Renal pelvis (tissue), 1 donor: ENCODE measurements at regions not wholly inside any gene's neighbourhood (a gene's known extent, or its start where the extent isn't known, plus 50 kb on each side); places are given as distances from the start of the nearest gene placed in this dataset.

ENCODE experiments used
- DNase-seq: peaks from one replicate; pipeline ENCODE4 v3.0.0-alpha.2; 2013

DNA sequence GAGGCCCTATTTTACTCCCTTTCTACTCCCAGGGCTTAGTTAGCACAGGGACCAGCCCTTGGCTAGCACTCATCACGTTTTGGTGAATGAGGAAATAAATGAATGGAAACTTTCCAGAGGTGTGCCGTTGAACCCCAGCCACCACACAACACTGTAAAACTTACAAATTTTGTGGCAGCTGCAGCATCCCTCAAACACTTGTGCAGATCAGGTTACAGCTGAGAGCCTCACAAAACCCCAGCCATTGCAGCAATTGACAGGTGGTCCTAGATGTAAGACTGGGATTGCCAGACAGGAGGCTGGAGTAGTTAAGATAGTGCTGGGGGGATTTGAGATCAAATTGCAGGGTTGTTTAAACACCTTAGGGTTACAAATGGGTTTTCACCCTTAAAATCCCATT, 482.2 kb upstream of the KIF2A start:
- no peak for DNase-seq

DNA sequence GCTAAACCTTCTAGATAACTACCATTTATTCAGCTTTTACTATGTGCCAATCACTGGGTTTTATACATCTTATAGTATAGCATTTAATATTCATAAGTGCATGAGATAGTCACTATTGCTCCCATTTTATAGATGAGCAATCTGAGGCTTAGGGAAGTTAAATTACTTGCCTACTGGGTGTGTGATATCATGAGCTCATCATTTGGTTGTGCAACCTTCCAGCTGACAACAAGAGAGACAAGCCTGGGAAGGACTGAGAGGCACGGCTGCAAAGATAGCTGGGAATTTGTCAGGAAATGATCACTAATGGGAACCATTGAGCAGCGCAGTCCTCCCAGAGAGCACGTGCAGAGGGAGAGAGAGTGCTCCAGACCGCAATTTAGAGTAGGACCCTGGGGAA, 481.6 kb upstream of the KIF2A start:
- DNase-seq, result no peak

DNA sequence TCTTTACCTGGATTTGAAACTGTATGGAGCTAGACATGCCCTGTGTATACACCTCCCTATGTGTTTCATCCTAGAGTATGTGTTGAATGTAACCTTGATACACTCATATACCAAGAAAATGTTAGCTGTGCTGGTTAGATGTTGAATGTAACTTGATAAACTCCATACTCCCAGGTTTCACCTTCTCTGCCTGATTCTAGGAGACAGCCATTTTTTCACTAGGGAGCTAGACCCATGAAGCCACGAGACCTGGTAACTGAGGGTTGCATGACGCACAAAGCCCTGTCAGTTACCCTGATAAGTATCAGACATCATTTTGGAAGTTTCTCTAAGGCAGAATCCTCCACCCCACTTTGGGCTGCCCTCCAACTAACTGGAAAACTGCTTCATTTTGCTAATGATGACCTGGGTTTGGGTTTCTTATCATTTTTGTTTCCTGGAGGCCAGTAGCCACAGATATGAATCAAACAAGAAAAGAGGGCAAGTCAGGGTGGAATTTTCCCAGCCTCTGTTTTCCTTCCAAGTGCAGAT, 478.5 kb upstream of the KIF2A start:
- no peak for DNase-seq

DNA sequence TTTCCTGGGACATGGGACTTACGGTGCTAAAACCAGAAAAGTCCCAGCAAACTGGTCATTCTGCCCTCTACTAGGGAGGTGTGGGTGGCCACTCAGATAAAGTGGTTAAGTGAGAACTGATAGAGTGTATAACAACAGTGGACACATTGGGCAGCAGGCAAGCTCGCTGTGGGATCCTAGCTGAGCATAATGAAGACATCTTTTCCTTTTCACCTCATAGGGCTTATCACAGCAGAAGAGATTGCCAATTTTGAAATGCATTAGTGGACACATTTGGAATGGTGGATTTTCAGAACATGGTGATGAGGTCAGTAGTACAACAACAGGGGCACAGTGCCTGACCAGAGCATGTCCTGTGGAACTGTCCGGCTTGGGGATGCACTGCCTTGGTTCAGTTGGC, 477.1 kb upstream of the KIF2A start:
- DNase-seq, result no peak

DNA sequence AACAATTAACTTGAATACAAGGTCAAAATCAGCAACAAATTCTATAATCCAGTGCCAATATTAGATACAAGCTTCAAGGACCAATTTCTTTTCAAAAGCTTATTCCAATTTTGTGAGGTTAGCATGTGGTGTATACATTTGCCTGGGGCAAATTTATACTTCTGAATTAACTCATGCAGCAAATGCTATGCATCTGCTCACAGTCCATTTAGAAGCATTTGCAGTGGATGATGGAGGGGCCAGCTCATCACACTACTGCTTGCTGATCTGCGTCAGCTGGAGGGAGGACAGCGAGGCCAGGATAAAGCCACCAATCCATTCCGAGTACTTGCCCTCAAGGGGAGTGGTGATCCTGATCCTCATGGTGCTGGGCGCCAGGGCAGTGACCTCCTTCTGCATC, 474.3 kb upstream of the KIF2A start:
- no peak for DNase-seq

DNA sequence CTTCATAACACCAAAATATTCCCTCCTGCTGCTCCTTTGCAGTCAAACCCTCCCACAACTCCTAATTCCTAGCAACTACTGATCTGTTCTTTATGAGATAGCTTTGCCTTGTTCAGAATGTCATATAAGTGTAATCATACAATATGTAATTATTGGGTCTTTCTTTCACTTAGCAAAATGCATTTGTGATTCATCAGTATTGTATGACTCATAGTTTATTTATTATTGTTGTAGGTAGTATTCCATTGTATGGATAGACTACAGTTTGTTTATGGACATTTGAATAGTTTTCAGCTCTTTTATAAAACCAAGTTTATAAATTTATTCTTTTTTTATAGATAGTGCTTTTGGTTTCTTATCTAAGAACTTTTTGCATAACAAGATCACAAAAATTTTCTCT, 468.2 kb upstream of the KIF2A start:
- DNase-seq, result no peak

DNA sequence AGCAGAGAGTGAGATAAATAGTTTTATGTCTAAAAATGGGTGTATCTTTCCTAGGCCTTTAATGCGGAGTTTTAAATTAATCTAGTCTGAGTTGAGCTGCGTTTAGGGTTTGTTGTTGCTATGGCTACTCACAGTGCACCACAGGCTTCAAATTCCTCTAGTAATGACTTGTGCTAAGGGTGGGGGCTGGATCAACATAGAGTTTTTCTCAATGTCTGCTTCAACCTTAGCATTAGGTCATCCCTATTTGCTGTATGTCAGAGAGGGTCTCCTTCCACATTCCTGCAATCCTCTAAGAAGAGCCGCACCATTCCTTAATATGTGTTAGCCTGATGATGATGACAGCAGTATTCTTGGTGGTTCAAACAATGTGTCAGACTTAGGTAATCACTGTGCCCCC, 465.6 kb upstream of the KIF2A start:
- DNase-seq, result no peak

DNA sequence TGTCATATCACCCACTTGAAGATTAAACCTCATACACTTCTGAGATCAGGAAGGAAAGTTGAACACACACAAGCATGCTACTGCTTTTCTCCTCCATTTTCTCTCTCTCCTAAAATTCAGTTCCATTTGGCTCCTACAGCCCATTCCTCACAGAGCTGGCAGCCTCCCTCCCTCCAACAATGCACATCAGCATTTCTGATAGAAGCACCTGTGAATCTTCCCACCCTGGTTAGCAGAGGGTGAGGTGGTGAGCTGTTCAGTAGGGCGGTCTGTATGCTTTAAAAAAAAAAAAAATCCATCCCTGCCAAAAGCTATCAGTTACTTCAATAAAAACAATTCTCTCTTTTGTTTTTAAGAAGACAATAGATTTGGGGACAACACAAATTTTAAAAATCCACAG, 463.2 kb upstream of the KIF2A start:
- no peak for DNase-seq

GRCh38 chr5:61850696-61851095, 455.3 kb upstream of the KIF2A start:
- DNase-seq, result no peak

GRCh38 chr5:61854531-61854930, 451.5 kb upstream of the KIF2A start:
- no peak for DNase-seq

GRCh38 chr5:61860978-61861377, 445.0 kb upstream of the KIF2A start:
- no peak for DNase-seq

DNA sequence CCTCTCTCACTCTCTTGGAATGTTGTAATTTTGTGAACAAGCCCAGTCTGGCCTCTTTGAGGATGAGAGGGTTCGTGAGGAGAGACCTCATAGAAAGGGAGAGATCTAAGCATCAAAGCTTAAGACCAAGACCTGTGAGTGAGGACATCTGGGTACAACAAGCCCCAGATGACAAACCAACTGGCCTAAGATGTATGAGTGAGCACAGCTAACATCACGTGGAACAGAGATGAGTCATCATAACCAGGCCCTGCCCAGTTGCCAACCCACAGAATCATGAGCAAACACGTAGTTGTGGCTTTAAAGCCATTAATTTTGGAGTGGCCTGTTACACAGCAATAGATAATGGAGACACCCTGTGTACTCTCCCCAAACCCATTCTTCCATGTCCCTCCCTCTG, 439.1 kb upstream of the KIF2A start:
- no peak for DNase-seq

GRCh38 chr5:61869333-61869732, 436.7 kb upstream of the KIF2A start:
- no peak for DNase-seq

- no peak for DNase-seq
Observed at GRCh38 chr5:61878471-61878870, 427.5 kb upstream of the KIF2A start.

- no peak for DNase-seq
Observed at GRCh38 chr5:61881821-61882487, 424.1 kb upstream of the KIF2A start.

DNA sequence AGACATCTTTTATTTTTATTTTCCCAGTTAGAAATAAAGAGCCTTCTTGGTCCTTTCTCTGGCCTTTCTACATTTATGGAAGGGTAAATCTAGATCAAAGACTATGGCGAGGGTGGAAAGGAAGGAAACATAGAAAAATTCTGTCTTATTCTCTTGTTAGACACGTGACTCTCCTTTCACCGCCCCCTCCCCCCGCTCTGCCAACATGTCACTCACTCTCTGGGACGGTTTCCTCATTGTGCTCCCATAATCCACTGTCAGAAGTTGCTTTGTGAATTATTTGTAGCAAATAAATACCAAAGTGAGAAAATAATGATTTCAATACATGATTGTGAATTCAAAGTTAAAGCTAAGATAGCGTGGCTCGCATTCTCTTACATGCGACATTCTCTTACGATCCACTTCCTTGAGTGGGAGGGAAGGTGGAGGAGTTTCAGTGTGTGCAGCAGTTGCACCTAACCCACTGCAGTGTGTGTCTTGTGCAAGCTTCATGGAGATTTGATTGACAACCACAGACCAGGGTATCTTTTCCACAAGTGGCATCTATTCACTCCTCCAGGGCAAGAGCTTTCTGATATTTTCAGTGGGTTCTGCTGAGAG, 423.0 kb upstream of the KIF2A start:
- DNase-seq, result no peak

DNA sequence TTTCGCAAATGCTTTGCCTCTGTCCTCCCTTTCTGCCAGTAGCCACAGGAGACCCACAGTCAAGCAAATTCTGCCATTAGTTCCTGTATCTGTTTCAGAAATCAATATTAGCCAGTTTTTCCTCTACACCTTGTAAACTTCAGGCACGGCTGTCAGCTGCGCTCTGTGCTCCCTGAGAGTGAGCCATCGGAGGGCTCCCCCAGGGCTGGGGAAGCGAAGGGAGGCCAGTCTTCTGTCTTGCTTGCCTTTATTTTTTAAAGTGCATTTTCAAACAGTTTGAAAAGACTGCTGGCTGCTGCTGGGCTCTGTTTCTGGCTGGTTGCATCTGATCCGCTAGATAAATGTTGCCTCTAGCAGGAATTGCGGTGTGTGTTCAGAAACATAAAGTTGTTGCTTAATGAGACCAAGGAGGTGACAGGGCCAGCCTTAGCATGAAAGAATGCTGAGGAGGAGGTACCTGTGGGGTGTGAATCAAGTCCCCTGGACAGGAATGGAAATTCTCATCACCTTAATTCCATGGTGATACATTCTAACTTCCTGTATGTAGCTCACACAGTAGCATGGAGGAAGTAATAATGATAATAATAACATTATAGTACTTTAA, 421.7 kb upstream of the KIF2A start:
- DNase-seq, result peak; percentile 8

DNA sequence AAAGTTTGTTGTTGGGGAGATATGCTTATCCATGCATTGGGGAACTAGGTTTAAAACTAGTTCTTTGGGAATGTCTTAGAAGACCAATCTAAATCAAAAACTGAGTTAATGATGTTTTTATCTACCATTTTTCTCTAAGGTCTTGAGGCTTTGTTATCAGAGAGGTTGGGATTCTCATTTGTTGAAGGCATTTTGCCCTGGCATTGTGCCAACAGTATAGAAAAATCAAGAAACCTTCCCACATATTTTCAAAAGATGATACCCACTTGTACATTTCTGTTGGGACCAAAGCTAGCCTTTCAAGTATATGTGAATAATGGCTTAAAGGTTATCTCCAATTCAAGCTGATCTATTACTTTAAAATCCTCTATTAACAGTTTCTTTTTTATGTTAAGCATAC, 419.8 kb upstream of the KIF2A start:
- DNase-seq, result no peak

- DNase-seq, result no peak
Observed at GRCh38 chr5:61887271-61887670, 418.7 kb upstream of the KIF2A start.

DNA sequence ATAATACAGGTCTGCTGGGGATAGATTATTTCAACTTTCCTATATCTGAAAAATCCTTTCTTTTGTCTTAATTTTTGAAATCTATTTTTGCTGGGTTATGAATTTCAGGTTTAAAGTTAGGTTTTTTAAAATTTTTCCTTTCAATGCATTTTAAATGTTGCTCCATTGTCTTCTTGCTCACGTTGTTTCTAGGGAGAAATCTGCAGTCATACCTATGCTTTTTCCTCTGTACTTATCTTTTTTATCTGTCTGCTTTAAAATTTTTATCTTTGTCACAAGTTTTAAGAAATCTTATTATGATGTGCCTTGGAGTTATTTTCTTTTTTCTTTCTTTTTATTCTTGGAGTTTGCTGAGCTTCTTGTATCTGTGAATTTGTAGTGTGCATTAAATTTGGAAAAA, 412.0 kb upstream of the KIF2A start:
- DNase-seq, result no peak

GRCh38 chr5:61896811-61897210, 409.2 kb upstream of the KIF2A start:
- no peak for DNase-seq

DNA sequence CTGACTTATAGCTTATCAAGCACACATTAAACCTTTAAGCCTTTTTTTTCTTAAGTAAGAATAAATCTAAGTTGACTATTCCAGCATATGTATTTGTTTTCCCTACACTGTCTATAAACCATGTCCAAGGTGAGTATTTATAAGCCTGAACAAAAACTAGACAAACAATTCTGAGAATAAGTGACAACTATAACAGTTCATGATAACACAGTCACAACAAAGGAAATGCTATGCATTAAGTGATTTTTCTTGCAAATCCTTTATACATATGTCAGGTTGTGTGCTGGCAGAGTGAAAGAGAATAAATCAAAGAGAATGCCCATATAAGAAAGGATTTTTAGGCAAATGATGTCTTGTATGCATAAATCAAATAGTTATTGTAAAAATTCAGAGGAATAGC, 408.8 kb upstream of the KIF2A start:
- no peak for DNase-seq

GRCh38 chr5:61901997-61902396, 404.0 kb upstream of the KIF2A start:
- DNase-seq, result no peak

GRCh38 chr5:61904730-61905129, 401.3 kb upstream of the KIF2A start:
- DNase-seq, result no peak
